SK-N-SH treated with all-trans-retinoic acid at 6 μM for 48 hours (cell line): ENCODE measurements at regions not wholly inside any gene's neighbourhood (a gene's known extent, or its start where the extent isn't known, plus 50 kb on each side); places are given as distances from the start of the nearest gene placed in this dataset.

Experiments
- ARNTL ChIP-seq: fragments of 450-650 bp; formaldehyde crosslinking; IDR thresholded peaks from 2 replicates; pipeline ENCODE4 v1.5.0; 2020; ENCODE audit warnings: low read depth, mild to moderate bottlenecking, moderate library complexity, borderline replicate concordance
- ISL1 ChIP-seq: fragments of 250-450 bp; sonication (Bioruptor Pico); IDR thresholded peaks from 2 replicates; pipeline ENCODE4 v2.1.2; 2022; ENCODE audit warnings: mild to moderate bottlenecking, moderate library complexity
- PATZ1 ChIP-seq: fragments of 250-450 bp; sonication (Bioruptor Pico); IDR thresholded peaks from 2 replicates; pipeline ENCODE4 v1.8.0; 2020; ENCODE audit warnings: mild to moderate bottlenecking, moderate library complexity, borderline replicate concordance
- RARB ChIP-seq: fragments of 250-450 bp; sonication (Bioruptor Pico); IDR thresholded peaks from 2 replicates; pipeline ENCODE4 v1.8.0; 2021; ENCODE audit warnings: mild to moderate bottlenecking, moderate library complexity
- SNAI2 ChIP-seq: fragments of 250-450 bp; sonication (Bioruptor Pico); IDR thresholded peaks from 2 replicates; pipeline ENCODE4 v1.5.0; 2020; ENCODE audit warnings: mild to moderate bottlenecking, moderate library complexity
- TCF4 ChIP-seq: fragments of 250-450 bp; sonication (Bioruptor Pico); IDR thresholded peaks from 2 replicates; pipeline ENCODE4 v1.8.0; 2021; ENCODE audit warnings: mild to moderate bottlenecking, moderate library complexity, borderline replicate concordance
- TOX ChIP-seq: fragments of 250-450 bp; sonication (Bioruptor Pico); IDR thresholded peaks from 2 replicates; pipeline ENCODE4 v1.8.0; 2021; ENCODE audit warnings: mild to moderate bottlenecking, moderate library complexity, borderline replicate concordance
- ZFP3 ChIP-seq: fragments of 250-450 bp; sonication (Bioruptor Pico); IDR thresholded peaks from 2 replicates; pipeline ENCODE4 v1.5.0; 2020; ENCODE audit warnings: mild to moderate bottlenecking, moderate library complexity
- ZFP30 ChIP-seq: fragments of 450-650 bp; formaldehyde crosslinking; IDR thresholded peaks from 2 replicates; pipeline ENCODE4 v1.5.0; 2022; ENCODE audit warnings: mild to moderate bottlenecking, moderate library complexity
- ZNF70 ChIP-seq: fragments of 450-650 bp; formaldehyde crosslinking; IDR thresholded peaks from 2 replicates; pipeline ENCODE4 v1.5.0; 2020; ENCODE audit warnings: mild to moderate bottlenecking, moderate library complexity

- TF ChIP-seq RARB (CRISPR knock-in tag) (no peak), ZFP30 (CRISPR knock-in tag) (no peak), ISL1 (CRISPR knock-in tag) (no peak), ARNTL (no peak), ZFP3 (CRISPR knock-in tag) (no peak), PATZ1 (CRISPR knock-in tag) (no peak), SNAI2 (CRISPR knock-in tag) (no peak), TOX (CRISPR knock-in tag) (no peak), ZNF70 (CRISPR knock-in tag) (no peak), TCF4 (CRISPR knock-in tag) (no peak)
Measured at GRCh38 chr6:91874971-91875370, 1288.1 kb upstream of the MAP3K7 start.
